ENCODE measurements at regions not wholly inside any gene's neighbourhood (a gene's known extent, or its start where the extent isn't known, plus 50 kb on each side); places are given as distances from the start of the nearest gene placed in this dataset.

DNA sequence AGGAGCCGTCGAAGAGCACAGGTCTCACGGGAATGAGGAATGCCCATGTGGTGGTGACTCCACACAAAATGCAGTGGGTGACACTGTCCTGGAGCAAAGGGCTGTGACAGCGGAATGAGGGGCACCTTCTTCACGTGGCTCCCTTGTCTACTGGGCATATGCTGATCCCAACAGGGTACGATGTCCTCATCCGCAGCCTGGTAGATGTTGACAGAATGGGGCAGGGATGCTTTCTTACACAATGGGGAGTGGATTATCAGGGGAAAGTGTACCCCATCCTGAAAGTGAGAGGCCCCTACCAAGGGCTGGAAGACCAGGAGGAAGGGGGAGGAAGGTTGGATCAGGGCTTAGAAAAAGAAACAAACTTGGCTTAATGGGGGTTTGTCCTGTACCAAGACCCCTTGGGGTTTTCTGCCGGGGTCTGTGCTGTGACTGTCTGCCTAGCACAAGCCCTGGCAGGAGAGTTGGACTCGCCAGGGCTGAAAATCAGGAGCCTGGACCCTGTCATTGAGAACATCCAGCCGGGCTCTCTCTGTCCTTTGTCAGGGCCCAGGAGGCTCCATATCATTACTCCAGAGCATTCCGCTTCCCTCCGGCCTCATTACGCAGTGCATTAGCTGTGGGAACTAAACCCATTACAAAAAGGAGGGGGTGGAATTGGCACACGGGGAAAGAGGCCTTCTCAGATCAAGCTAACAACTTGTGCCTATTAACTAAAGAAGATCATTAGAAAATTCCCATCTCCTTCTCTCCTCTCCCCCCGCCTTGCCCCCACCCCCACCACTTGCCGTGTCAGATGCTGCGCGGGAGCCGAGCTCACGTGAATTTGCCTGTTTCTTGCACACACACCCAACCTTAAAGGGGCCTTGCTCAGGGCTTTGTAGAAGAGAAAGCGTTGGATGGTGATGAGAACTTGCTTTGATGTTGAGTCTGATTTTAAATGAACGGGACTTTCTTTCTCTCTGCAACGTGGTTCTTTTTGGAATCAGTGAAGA lies 171.8 kb upstream of the PARP11 start:
- TF ChIP-seq, protein P1, sequence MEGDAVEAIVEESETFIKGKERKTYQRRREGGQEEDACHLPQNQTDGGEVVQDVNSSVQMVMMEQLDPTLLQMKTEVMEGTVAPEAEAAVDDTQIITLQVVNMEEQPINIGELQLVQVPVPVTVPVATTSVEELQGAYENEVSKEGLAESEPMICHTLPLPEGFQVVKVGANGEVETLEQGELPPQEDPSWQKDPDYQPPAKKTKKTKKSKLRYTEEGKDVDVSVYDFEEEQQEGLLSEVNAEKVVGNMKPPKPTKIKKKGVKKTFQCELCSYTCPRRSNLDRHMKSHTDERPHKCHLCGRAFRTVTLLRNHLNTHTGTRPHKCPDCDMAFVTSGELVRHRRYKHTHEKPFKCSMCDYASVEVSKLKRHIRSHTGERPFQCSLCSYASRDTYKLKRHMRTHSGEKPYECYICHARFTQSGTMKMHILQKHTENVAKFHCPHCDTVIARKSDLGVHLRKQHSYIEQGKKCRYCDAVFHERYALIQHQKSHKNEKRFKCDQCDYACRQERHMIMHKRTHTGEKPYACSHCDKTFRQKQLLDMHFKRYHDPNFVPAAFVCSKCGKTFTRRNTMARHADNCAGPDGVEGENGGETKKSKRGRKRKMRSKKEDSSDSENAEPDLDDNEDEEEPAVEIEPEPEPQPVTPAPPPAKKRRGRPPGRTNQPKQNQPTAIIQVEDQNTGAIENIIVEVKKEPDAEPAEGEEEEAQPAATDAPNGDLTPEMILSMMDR (conservative IDR thresholded peaks at IDR 0.05), result no peak
- no peak for TF ChIP-seq ZFX (IDR thresholded peaks at IDR 0.05)

Data from C4-2B (cell line).